Naive thymus-derived CD4-positive, alpha-beta T cell (primary cell): ENCODE measurements at regions not wholly inside any gene's neighbourhood (a gene's known extent, or its start where the extent isn't known, plus 50 kb on each side); places are given as distances from the start of the nearest gene placed in this dataset.

Experiments
- ATAC-seq: fragments of 150-1000 bp; cut with Tn5 transposase; 2 replicates; pipeline ENCODE4 v1.10.0; 2021; ENCODE audit warnings: mild to moderate bottlenecking, moderate library complexity
- CTCF ChIA-PET: fragments of 350-600 bp; sonication (Branson Sonifier 250); formaldehyde crosslinking; loops from one replicate; lab custom pipeline; 2021; ENCODE audit warnings: antibody characterized with exemption; lab: Charles Lee
- POLR2A ChIA-PET: fragments of 350-600 bp; sonication (Branson Sonifier 250); formaldehyde crosslinking; loops from one replicate; lab custom pipeline; 2021; ENCODE audit warnings: antibody characterized with exemption, inconsistent platforms; lab: Charles Lee
- DNase-seq, 9 donors: peaks; one replicate each; pipeline versions ENCODE4 v3.0.0 to v3.0.0-alpha.2; 2020 to 2022; ENCODE audit warnings: mixed read lengths in 1 of 9
- H3K27ac ChIP-seq: one replicate; pipeline ENCODE4 v1.7.0; 2013; ENCODE audit warnings: mild to moderate bottlenecking, low read depth, low read length, moderate library complexity
- H3K27me3 ChIP-seq, 2 donors: one replicate each; pipeline ENCODE4 v1.7.0; 2013; ENCODE audit warnings: low read length in 2 of 2, mild to moderate bottlenecking in 2 of 2, moderate library complexity in 2 of 2; ENCODE audit not compliant: control insufficient read depth in 2 of 2, insufficient read depth in 2 of 2
- H3K36me3 ChIP-seq, 3 experiments: 1 replicate in 2 of 3; 2 replicates in 1 of 3; pipeline ENCODE4 v1.7.0; 2013; ENCODE audit warnings: low read length in 3 of 3, mild to moderate bottlenecking in 3 of 3, moderate library complexity in 1 of 3; ENCODE audit not compliant: insufficient read depth in 3 of 3, control insufficient read depth in 2 of 3
- H3K4me1 ChIP-seq, 2 donors: one replicate each; pipeline ENCODE4 v1.7.0; 2013; ENCODE audit warnings: low read length in 2 of 2, mild to moderate bottlenecking in 2 of 2, moderate library complexity in 1 of 2; ENCODE audit not compliant: control insufficient read depth in 2 of 2, insufficient read depth in 2 of 2
- H3K4me3 ChIP-seq: 2 replicates; pipeline ENCODE4 v1.7.0; 2013; ENCODE audit warnings: mild to moderate bottlenecking, low read length
- H3K9me3 ChIP-seq, 3 experiments: 1 replicate in 2 of 3; 2 replicates in 1 of 3; pipeline ENCODE4 v1.7.0; 2013; ENCODE audit warnings: low read length in 3 of 3; ENCODE audit not compliant: control insufficient read depth in 2 of 3
- H3K27ac Mint-ChIP-seq, 9 donors: one replicate each; pipeline ENCODE4 v1.8.0; 2020 to 2022; ENCODE audit warnings: mixed read lengths in 9 of 9, mild to moderate bottlenecking in 8 of 9, moderate library complexity in 5 of 9, inconsistent platforms in 2 of 9
- H3K27me3 Mint-ChIP-seq, 5 donors: one replicate each; pipeline ENCODE4 v1.8.0; 2021 to 2022; ENCODE audit warnings: mixed read lengths in 5 of 5, mild to moderate bottlenecking in 1 of 5
- H3K36me3 Mint-ChIP-seq, 5 donors: one replicate each; pipeline ENCODE4 v1.8.0; 2020 to 2022; ENCODE audit warnings: mixed read lengths in 5 of 5, mild to moderate bottlenecking in 3 of 5, inconsistent platforms in 1 of 5
- H3K4me1 Mint-ChIP-seq, 7 donors: one replicate each; pipeline ENCODE4 v1.8.0; 2020 to 2022; ENCODE audit warnings: mixed read lengths in 7 of 7, mild to moderate bottlenecking in 3 of 7, inconsistent platforms in 1 of 7
- H3K4me3 Mint-ChIP-seq, 10 donors: one replicate each; pipeline ENCODE4 v1.8.0; 2020 to 2022; ENCODE audit warnings: mild to moderate bottlenecking in 10 of 10, mixed read lengths in 10 of 10, moderate library complexity in 6 of 10, inconsistent platforms in 2 of 10
- H3K9me3 Mint-ChIP-seq, 11 donors: one replicate each; pipeline ENCODE4 v1.8.0; 2020 to 2022; ENCODE audit warnings: mixed read lengths in 11 of 11, mild to moderate bottlenecking in 4 of 11, inconsistent platforms in 1 of 11, moderate library complexity in 1 of 11
- intact Hi-C, 2 donors: fragments of 100-400 bp; cut with micrococcal nuclease; formaldehyde crosslinking; loops; one replicate each; pipeline ENCODE4 v1.15.1; 2023

DNA sequence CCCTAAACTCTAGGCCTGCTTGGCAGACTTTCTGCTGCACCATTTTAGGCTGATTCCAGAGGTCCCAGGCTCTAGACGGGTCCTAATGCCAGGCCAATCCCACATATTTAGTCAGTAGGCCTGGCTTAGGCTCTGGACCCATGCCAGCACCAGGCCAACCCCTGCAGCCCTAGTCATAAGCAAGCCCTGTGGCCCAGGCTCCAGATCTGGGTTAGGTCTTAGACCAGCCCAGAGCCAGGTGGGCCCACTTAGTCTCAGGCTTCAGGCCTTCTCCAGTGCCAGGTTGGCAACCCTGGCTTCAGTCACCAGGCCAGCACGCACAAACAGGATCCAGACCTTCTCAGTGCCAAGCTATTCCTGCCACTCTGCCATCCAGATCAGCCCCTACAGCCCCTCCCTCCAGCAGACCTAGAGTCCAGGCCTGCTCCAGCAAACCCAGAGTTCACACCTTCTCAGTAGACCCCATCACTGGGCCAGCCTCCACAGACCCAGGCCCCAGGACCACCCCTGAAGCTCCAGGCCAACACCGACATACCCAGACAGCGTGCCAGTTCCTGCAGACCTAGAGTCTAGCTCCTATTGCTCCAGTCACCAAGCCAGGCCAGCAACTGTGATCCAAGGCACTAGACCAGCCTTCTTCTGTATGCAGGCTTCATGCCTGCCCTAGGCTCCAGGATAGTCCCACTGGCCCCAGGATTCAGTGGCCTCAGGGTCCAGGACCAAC lies 467.6 kb downstream of the RWDD3 start:
- Histone ChIP-seq H3K27me3 (no peaks in the 10 kb centered on the region), H3K36me3 (no peaks in the 10 kb centered on the region), H3K4me3 (no peak overlapping the region), H3K27ac (no peak overlapping the region), H3K4me1 (no peaks in the 10 kb centered on the region), H3K9me3 (peaks cover 0 to 12% (median 0%) of the 10 kb centered on the region in 3 experiments)
- peaks cover 0 to 1% (median 0%) of the 10 kb centered on the region in 5 donors for H3K36me3 Mint-ChIP-seq
- intact Hi-C loops: no loop called here
- no peaks in the 10 kb centered on the region for H3K4me1 Mint-ChIP-seq
- H3K27me3 Mint-ChIP-seq: peaks cover 0 to 4% (median 0%) of the 10 kb centered on the region in 5 donors
- ChIA-PET CTCF (no interaction called here), POLR2A (no interaction called here)
- ATAC-seq: no peak
- H3K9me3 Mint-ChIP-seq: peaks cover 9 to 72% (median 27%) of the 10 kb centered on the region in 11 donors
- DNase-seq: no peak
- no peak overlapping the region for H3K4me3 Mint-ChIP-seq
- no peak overlapping the region for H3K27ac Mint-ChIP-seq

DNA sequence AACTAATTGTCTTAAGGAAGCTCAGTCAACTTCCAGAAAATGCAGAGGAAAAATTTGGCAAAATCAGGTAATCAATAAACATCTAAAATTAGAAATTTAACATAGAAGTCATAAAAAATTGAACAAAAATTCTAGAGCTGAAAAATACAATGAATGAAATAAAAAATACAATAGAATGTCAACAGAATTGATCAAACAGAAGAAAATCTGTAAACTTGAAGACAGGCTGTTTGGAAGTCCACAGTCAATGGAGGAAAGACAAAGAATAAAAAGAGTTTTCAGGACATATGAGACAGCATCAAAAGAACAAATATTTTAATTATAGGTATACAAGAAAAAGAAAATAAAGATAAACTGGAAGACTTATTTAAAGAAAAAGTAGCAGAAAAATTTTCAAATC lies 469.0 kb downstream of the RWDD3 start:
- Mint-ChIP-seq H3K27ac (no peak overlapping the region), H3K9me3 (peaks cover 12 to 79% (median 27%) of the 10 kb centered on the region in 11 donors), H3K36me3 (peaks cover 0 to 4% (median 1%) of the 10 kb centered on the region in 5 donors), H3K27me3 (peaks cover 0 to 4% (median 0%) of the 10 kb centered on the region in 5 donors), H3K4me1 (no peaks in the 10 kb centered on the region), H3K4me3 (no peak overlapping the region)
- Histone ChIP-seq H3K27ac (no peak overlapping the region), H3K36me3 (no peaks in the 10 kb centered on the region), H3K9me3 (peaks cover 0 to 12% (median 0%) of the 10 kb centered on the region in 3 experiments), H3K27me3 (no peaks in the 10 kb centered on the region), H3K4me3 (no peak overlapping the region), H3K4me1 (no peaks in the 10 kb centered on the region)
- intact Hi-C loops: no loop called here
- CTCF ChIA-PET: no interaction called here
- DNase-seq (no peak), ATAC-seq (no peak)
- POLR2A ChIA-PET: no interaction called here

DNA sequence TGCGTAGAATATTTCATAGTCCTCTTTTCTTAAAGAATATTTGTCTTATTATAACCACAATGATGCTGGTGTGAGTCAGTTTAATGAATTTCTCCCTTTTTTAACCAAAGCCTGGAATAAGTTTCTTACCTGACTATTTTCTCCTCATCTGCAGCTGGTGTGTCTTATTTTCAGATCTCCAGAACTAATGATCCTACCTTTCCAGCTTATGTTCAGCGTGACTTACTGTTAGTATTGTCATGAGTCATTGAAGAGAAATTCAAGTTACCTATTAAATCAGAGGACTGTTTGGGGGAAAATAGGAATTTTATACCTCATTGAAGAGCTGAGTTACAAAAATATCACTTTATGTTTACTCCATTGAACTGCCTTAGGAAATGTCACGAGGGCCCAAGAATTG lies 482.1 kb downstream of the RWDD3 start:
- Mint-ChIP-seq H3K27ac (no peak overlapping the region), H3K4me3 (no peak overlapping the region), H3K27me3 (no peaks in the 10 kb centered on the region), H3K36me3 (no peaks in the 10 kb centered on the region), H3K9me3 (peaks cover 0 to 8% (median 2%) of the 10 kb centered on the region in 11 donors), H3K4me1 (no peaks in the 10 kb centered on the region)
- no peak overlapping the region for H3K27ac ChIP-seq
- no peaks in the 10 kb centered on the region for H3K27me3 ChIP-seq
- CTCF ChIA-PET: no interaction called here
- no peak for DNase-seq
- no peaks in the 10 kb centered on the region for H3K4me1 ChIP-seq
- ATAC-seq: no peak
- no peak overlapping the region for H3K4me3 ChIP-seq
- no peaks in the 10 kb centered on the region for H3K36me3 ChIP-seq
- H3K9me3 ChIP-seq: no peaks in the 10 kb centered on the region
- POLR2A ChIA-PET: no interaction called here
- intact Hi-C loops: no loop called here

DNA sequence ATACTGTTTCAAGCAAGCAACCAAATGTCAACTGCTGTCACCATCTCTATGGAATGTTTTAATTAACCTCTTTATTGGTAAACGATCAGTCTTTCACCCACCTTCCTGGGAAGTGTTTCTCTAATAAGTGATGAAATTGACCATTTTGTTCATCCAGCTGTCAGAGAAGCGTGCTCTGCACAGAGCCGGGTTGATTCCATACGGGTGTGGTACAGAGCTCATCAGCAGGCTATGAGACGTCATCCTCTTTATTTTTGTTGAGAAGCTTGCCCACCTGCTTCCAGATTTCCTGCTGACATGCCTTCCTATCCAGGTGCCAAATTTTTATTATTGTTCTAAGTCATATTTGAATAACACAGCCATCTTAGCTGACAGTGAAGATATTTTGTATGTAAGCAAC lies 482.5 kb downstream of the RWDD3 start:
- Mint-ChIP-seq H3K4me3 (no peak overlapping the region), H3K4me1 (no peaks in the 10 kb centered on the region), H3K9me3 (peaks cover 0 to 9% (median 3%) of the 10 kb centered on the region in 11 donors), H3K36me3 (no peaks in the 10 kb centered on the region), H3K27me3 (no peaks in the 10 kb centered on the region), H3K27ac (no peak overlapping the region)
- ATAC-seq (no peak), DNase-seq (no peak)
- POLR2A ChIA-PET: no interaction called here
- Histone ChIP-seq H3K9me3 (no peaks in the 10 kb centered on the region), H3K4me1 (no peaks in the 10 kb centered on the region), H3K36me3 (no peaks in the 10 kb centered on the region), H3K27me3 (no peaks in the 10 kb centered on the region), H3K4me3 (no peak overlapping the region), H3K27ac (no peak overlapping the region)
- intact Hi-C loops: no loop called here
- CTCF ChIA-PET: no interaction called here

DNA sequence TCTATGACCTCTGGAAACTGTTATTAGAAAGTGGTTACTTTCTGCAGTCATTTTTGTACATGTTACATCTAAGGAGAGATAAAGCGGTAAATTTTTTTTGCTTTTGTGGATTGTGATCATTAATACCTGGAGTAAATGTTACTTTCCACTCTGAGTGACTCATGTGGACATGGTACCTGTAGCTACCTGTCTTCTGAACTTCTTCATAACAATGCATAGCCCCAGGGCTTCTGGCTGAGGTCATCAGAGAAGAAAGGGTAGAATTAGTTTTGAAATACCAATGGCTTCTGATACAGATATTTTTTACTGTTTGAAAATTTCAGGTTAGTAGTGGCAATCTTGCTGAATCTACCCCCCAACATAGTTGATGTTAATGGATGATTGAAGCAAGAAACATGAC lies 489.3 kb downstream of the RWDD3 start:
- no peak for ATAC-seq
- no peaks in the 10 kb centered on the region for H3K4me1 ChIP-seq
- no peaks in the 10 kb centered on the region for H3K27me3 ChIP-seq
- H3K27me3 Mint-ChIP-seq: no peaks in the 10 kb centered on the region
- no peak for DNase-seq
- H3K4me1 Mint-ChIP-seq: no peaks in the 10 kb centered on the region
- POLR2A ChIA-PET: no interaction called here
- intact Hi-C loops: no loop called here
- peaks cover 0 to 12% (median 8%) of the 10 kb centered on the region in 11 donors for H3K9me3 Mint-ChIP-seq
- H3K36me3 ChIP-seq: no peaks in the 10 kb centered on the region
- H3K4me3 ChIP-seq: no peak overlapping the region
- CTCF ChIA-PET: no interaction called here
- no peaks in the 10 kb centered on the region for H3K36me3 Mint-ChIP-seq
- H3K27ac Mint-ChIP-seq: no peak overlapping the region
- no peaks in the 10 kb centered on the region for H3K9me3 ChIP-seq
- H3K4me3 Mint-ChIP-seq: no peak overlapping the region
- no peak overlapping the region for H3K27ac ChIP-seq

DNA sequence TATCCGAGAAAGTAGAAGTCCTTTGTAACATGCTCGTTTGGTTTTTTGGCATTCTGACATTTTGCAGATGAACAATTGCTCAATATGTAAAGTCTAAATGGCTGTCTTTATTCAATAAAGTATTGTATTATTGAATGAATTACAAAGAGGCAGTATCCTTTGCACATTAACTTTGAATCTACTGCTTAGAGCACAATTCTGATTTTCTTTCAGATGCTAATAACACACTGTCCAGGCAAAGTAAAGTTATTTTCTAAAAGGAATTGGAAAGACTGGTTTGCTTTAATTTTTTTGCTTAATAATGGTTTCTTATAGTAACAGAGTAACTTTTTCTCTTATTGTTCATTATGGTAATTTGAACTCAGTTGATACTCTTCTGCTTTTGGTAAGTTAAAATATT lies 494.8 kb downstream of the RWDD3 start:
- POLR2A ChIA-PET: no interaction called here
- Mint-ChIP-seq H3K9me3 (peaks cover 0 to 17% (median 9%) of the 10 kb centered on the region in 11 donors), H3K4me1 (no peaks in the 10 kb centered on the region), H3K36me3 (no peaks in the 10 kb centered on the region), H3K27ac (no peak overlapping the region), H3K4me3 (no peak overlapping the region), H3K27me3 (no peaks in the 10 kb centered on the region)
- intact Hi-C loops: no loop called here
- no peaks in the 10 kb centered on the region for H3K4me1 ChIP-seq
- CTCF ChIA-PET: no interaction called here
- no peak overlapping the region for H3K27ac ChIP-seq
- H3K4me3 ChIP-seq: no peak overlapping the region
- no peaks in the 10 kb centered on the region for H3K36me3 ChIP-seq
- H3K9me3 ChIP-seq: no peaks in the 10 kb centered on the region
- no peak for ATAC-seq
- no peak for DNase-seq
- H3K27me3 ChIP-seq: no peaks in the 10 kb centered on the region

DNA sequence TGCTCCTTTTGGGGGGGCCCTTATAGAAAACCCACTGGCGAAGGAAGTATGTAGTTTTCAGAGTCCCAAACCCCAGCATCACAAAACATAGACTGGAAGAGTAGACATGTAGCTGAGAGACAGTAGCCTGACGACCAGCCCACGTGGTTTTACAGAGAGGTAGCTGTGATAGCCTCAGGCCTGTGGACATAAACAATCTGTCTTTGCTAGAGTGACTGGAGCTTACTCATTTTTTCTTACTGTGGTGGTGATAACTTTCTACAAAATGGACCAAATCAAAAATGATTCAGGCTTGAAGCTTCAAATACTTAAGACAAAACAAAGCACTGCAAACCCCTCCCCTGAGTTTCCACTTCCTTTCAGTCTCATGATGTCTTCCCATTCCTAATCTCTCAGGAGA lies 497.0 kb downstream of the RWDD3 start:
- H3K4me3 ChIP-seq: no peak overlapping the region
- DNase-seq (no peak), ATAC-seq (no peak)
- no peaks in the 10 kb centered on the region for H3K36me3 ChIP-seq
- Mint-ChIP-seq H3K36me3 (no peaks in the 10 kb centered on the region), H3K27ac (no peak overlapping the region), H3K4me3 (no peak overlapping the region), H3K4me1 (no peaks in the 10 kb centered on the region), H3K27me3 (no peaks in the 10 kb centered on the region), H3K9me3 (peaks cover 0 to 28% (median 7%) of the 10 kb centered on the region in 11 donors)
- no peaks in the 10 kb centered on the region for H3K9me3 ChIP-seq
- ChIA-PET CTCF (no interaction called here), POLR2A (no interaction called here)
- H3K27me3 ChIP-seq: no peaks in the 10 kb centered on the region
- no peaks in the 10 kb centered on the region for H3K4me1 ChIP-seq
- no peak overlapping the region for H3K27ac ChIP-seq
- intact Hi-C loops: no loop called here
